IPS DF 6.9 (cell line): ENCODE measurements at regions not wholly inside any gene's neighbourhood (a gene's known extent, or its start where the extent isn't known, plus 50 kb on each side); places are given as distances from the start of the nearest gene placed in this dataset.

Source experiments
- DNase-seq: peaks from one replicate; pipeline ENCODE4 v3.0.0-alpha.2; 2013; ENCODE audit warnings: low read depth, low spot score
- H3K27ac ChIP-seq: one replicate; pipeline ENCODE4 v1.5.1; 2013; ENCODE audit warnings: low read length, control low read depth
- H3K27me3 ChIP-seq: 2 replicates; pipeline ENCODE4 v1.6.1; 2013; ENCODE audit warnings: mild to moderate bottlenecking, low read length; ENCODE audit not compliant: control insufficient read depth, insufficient read depth
- H3K36me3 ChIP-seq: 2 replicates; pipeline ENCODE4 v1.6.1; 2013; ENCODE audit warnings: low read length; ENCODE audit not compliant: control insufficient read depth, insufficient read depth
- H3K4me1 ChIP-seq: 2 replicates; pipeline ENCODE4 v1.6.1; 2013; ENCODE audit warnings: low read length; ENCODE audit not compliant: control insufficient read depth, insufficient read depth
- H3K4me3 ChIP-seq: 2 replicates; pipeline ENCODE4 v1.5.1; 2013; ENCODE audit warnings: mild to moderate bottlenecking, low read length
- H3K9me3 ChIP-seq: 2 replicates; pipeline ENCODE4 v1.6.1; 2013; ENCODE audit warnings: low read length, inconsistent platforms; ENCODE audit not compliant: control insufficient read depth, insufficient read depth
- WGBS: extraction: QIAGEN DNeasy Blood & Tissue Kit; methylation state at CpG from one replicate; pipeline ENCODE4 v1.1.7; 2013; ENCODE audit warnings: mixed read lengths, missing lambda C conversion rate; ENCODE audit not compliant: insufficient read length, insufficient coverage; 5-methylcytosine and 5-hydroxymethylcytosine counted together

DNA sequence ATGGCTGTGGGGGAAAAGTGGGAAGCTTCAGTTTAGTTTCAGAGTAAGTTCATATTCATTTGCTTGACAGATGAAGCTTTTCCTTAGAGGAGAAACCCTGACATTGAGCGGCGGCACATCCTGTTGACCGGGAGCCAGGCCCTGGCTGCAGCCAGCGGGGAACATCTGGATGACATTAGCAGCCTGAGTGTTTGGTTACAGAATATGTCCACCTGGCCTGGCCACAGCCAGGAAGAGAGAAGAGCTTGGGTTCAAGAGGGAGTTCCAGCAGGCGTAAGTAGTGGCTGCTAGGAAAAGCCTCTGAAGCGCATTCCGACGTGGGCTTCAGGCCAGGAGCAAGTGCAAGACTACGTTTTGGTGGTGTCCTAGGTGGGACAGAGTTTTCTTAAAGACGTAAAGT lies 144.9 kb upstream of the MYCN start:
- Histone ChIP-seq H3K27me3 (no peaks in the 10 kb centered on the region), H3K36me3 (no peaks in the 10 kb centered on the region), H3K4me1 (no peaks in the 10 kb centered on the region), H3K9me3 (no peaks in the 10 kb centered on the region), H3K27ac (no peak overlapping the region), H3K4me3 (no peak overlapping the region)
- no peak for DNase-seq
- no CpG with 5 or more reads among the region's 10 CpGs for WGBS

DNA sequence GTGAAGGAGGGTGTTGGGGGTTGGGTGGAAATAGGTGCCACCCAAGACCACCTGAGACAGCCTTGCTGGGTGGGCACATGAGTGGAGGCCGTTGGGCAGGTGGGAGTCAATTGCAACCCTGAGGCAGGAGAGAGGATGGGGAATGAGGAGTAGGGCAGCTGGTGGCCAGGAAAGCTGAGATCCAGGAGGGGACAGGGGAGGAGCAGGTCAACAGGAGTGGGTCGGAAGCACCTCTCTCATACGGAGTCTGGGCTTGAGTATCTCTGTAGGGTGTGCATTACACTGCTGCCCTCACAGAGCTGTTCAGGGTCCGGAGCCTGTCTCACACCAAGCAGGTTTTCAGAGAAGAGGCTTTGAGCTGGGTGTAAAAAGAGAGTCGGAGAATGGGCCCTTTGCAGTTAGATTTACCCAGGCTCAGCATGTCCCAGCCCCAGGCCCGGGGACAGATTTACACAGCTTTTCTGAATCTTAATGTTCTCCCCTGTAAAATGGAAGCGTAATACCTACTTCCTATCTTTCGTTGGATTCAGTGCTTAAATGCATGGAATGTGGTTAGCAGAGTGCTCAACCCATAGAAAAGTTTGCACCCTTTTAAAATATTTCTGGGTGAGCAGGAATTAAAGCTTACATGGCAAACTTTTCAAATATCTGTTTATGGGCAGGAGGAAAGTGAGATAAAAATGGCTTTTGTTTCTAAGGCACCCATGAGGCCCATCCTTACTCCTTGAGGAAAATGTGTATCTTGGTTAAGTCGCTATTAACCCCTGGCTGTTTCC lies 144.0 kb upstream of the MYCN start:
- no peaks in the 10 kb centered on the region for H3K27me3 ChIP-seq
- no peak for DNase-seq
- H3K4me3 ChIP-seq, result no peak overlapping the region
- H3K27ac ChIP-seq, result no peak overlapping the region
- H3K36me3 ChIP-seq, result no peaks in the 10 kb centered on the region
- H3K4me1 ChIP-seq, result 0 out of 2 replicates have a peak, but pooled peaks cover 3% of the 10 kb centered on the region
- no peaks in the 10 kb centered on the region for H3K9me3 ChIP-seq
- WGBS, result no CpG with 5 or more reads among the region's 9 CpGs

DNA sequence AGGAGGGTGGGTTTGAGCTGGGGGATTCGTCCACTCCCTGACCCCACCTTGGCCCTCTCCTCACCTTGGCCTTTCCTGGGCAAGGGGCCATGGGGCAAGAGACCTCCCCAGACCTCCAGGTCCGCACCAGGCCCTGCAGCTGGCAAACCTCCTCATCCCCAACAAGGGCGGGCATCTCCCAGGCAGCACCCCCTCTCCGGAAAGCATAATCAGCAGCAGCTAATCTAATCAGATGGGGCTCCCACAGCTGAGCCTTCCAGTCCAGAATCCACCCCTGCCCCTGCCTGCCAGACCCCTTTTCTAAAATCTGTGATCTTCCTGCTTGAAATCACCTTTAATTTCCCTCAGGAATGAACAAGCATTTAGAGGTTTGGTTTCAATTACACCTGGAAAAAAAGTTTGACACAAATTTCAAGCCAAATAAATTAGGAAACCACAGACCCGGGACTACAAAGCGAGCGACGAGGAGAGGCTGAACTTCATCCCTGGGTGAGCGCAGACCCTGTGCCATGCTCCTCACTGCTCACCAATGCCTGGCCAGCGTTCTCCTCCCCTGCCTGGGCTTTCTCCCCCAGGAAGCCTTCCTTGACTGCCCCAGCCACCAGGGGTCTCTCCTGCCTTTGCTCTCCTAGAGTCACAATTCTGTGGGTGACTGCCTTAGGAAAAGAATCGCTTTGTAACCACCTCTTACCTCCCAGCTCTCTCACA lies 143.0 kb upstream of the MYCN start:
- DNase-seq, result no peak
- Histone ChIP-seq H3K4me3 (no peak overlapping the region), H3K27me3 (no peaks in the 10 kb centered on the region), H3K4me1 (0 out of 2 replicates have a peak, but pooled peaks cover 3% of the 10 kb centered on the region), H3K36me3 (no peaks in the 10 kb centered on the region), H3K9me3 (no peaks in the 10 kb centered on the region), H3K27ac (no peak overlapping the region)
- WGBS, result no CpG with 5 or more reads among the region's 11 CpGs

- Histone ChIP-seq H3K4me1 (0 out of 2 replicates have a peak, but pooled peaks cover 3% of the 10 kb centered on the region), H3K4me3 (no peak overlapping the region), H3K36me3 (no peaks in the 10 kb centered on the region), H3K9me3 (no peaks in the 10 kb centered on the region), H3K27ac (no peak overlapping the region), H3K27me3 (no peaks in the 10 kb centered on the region)
- DNase-seq, result no peak
- WGBS, result no CpG with 5 or more reads among the region's 5 CpGs
Observed at GRCh38 chr2:15797939-15798281, 142.4 kb upstream of the MYCN start.

DNA sequence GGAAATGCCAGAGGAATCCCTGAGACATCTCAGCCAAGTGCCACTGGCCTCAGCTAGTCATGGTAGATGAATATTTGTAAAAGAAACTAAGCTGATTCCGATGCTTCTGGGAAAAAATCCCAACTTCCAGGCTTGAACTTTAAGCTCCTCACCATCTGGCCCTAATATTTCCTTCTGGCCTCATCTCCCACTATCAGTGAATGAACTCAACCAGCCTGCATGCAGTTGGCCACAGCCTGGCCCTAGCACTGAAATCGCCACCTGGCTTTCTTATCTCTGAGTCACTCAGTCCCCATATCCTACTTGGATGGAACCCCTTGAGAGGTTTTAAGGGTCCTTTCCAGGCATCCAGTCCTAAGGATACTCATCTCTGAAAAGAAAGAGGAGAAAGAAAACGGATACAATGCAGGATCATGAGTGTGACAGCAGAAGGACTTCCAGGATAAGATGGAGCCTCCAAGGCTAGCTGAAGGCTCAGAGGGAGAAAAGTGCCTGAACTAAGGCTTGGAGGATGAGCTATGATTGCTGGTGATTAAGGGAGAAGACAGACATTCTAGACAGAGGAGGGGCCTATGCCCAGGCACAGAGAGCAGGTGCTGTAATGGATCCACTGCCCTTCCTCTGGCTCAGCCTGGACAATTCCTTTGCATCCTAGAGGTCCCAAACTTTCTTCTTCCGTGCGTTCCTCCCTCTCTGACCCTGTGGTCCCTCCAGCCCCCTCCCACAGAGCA lies 141.5 kb upstream of the MYCN start:
- Histone ChIP-seq H3K27me3 (no peaks in the 10 kb centered on the region), H3K4me1 (0 out of 2 replicates have a peak, but pooled peaks cover 3% of the 10 kb centered on the region), H3K36me3 (no peaks in the 10 kb centered on the region), H3K4me3 (no peak overlapping the region), H3K9me3 (no peaks in the 10 kb centered on the region), H3K27ac (no peak overlapping the region)
- DNase-seq, result no peak
- no CpG with 5 or more reads among the region's 5 CpGs for WGBS

- H3K27ac ChIP-seq, result no peak overlapping the region
- WGBS, result no CpG with 5 or more reads among the region's 3 CpGs
- H3K36me3 ChIP-seq, result no peaks in the 10 kb centered on the region
Observed at GRCh38 chr2:15799432-15799827, 140.9 kb upstream of the MYCN start.

GRCh38 chr2:15800495-15801329 lies 139.6 kb upstream of the MYCN start:
- no peak overlapping the region for H3K27ac ChIP-seq
- H3K9me3 ChIP-seq, result no peaks in the 10 kb centered on the region
- WGBS, result no CpG with 5 or more reads among the region's 17 CpGs
- no peak for DNase-seq
- no peaks in the 10 kb centered on the region for H3K36me3 ChIP-seq
- H3K27me3 ChIP-seq, result no peaks in the 10 kb centered on the region
- no peak overlapping the region for H3K4me3 ChIP-seq
- 0 out of 2 replicates have a peak, but pooled peaks cover 3% of the 10 kb centered on the region for H3K4me1 ChIP-seq

More at GRCh38 chr2:15799432-15799827, 140.9 kb upstream of the MYCN start:
- H3K4me3 ChIP-seq, result no peak overlapping the region
- no peak for DNase-seq
- no peaks in the 10 kb centered on the region for H3K9me3 ChIP-seq
- 0 out of 2 replicates have a peak, but pooled peaks cover 3% of the 10 kb centered on the region for H3K4me1 ChIP-seq
- H3K27me3 ChIP-seq, result no peaks in the 10 kb centered on the region

DNA sequence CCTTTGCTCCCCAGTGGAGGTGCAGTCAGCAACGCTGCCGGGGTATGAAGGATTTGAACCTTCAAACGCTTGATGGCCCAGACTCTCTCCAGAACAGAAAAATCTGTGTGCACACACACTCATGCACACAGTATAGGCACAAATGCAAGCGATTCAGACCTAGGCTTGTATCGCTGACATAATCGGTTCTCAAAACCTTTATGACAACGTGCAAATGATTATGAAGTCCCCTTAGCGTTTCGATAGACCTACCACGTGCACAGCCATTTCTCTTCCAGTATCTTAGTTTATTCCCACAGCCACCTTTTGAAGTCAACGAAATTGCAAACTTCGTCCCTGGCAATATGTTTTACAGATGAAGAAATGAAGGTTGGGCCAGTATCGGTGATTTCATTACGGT lies 138.9 kb upstream of the MYCN start:
- no peak for DNase-seq
- Histone ChIP-seq H3K27me3 (no peaks in the 10 kb centered on the region), H3K9me3 (no peaks in the 10 kb centered on the region), H3K4me1 (0 out of 2 replicates have a peak, but pooled peaks cover 3% of the 10 kb centered on the region), H3K4me3 (no peak overlapping the region), H3K36me3 (no peaks in the 10 kb centered on the region), H3K27ac (no peak overlapping the region)
- whole genome bisulfite sequencing, result no CpG with 5 or more reads among the region's 14 CpGs

DNA sequence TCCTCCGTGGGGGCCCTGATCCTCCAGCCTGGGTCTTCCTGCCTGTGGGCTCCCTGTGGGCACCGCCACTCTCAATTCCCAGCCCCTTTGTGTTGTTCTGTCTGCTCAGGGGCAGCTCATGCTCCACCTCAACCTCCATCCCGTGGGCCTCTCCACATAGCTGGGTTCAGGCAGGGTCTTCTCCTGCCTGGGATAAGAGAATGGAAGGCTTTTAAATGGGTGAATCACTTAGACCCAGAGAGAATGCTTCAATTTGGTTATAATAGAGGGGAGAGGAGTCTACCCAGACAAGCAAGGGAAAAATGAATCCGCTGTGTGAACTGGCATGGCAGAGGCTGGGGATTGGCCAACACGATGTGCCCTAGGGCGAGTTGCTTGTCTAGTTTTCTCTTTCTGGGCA lies 138.4 kb upstream of the MYCN start:
- DNase-seq, result no peak
- H3K4me1 ChIP-seq, result 0 out of 2 replicates have a peak, but pooled peaks cover 3% of the 10 kb centered on the region
- H3K4me3 ChIP-seq, result no peak overlapping the region
- H3K27me3 ChIP-seq, result no peaks in the 10 kb centered on the region
- no CpG with 5 or more reads among the region's 6 CpGs for WGBS
- H3K36me3 ChIP-seq, result no peaks in the 10 kb centered on the region
- H3K9me3 ChIP-seq, result no peaks in the 10 kb centered on the region
- H3K27ac ChIP-seq, result no peak overlapping the region
